ENCODE measurements at regions not wholly inside any gene's neighbourhood (a gene's known extent, or its start where the extent isn't known, plus 50 kb on each side); places are given as distances from the start of the nearest gene placed in this dataset.
A peak's percentile ranks its signal among the peaks of the same experiment; 100 is the strongest.

DNA sequence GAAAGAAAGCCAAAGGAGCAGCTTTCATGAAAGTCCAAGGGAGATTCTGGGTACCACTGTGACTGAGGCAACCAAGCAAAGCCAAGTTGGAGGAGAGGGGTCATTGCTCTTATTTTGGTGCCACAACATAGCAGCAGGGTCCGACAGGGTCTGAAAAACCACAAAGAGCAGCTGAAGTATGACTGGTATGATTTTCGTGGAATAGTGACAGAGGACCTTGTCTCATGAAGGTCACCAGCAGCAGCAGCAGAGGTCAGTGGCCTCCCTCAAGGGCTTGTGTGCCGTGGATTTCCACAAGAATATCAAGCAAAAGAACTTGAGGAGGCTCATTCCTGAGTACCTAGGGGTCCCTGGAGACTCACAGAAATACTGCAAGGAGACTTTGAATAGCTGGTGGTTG lies 160.9 kb upstream of the SYT6 start:
- no peak for DNase-seq (ENCODE audit: low read depth)

DNA sequence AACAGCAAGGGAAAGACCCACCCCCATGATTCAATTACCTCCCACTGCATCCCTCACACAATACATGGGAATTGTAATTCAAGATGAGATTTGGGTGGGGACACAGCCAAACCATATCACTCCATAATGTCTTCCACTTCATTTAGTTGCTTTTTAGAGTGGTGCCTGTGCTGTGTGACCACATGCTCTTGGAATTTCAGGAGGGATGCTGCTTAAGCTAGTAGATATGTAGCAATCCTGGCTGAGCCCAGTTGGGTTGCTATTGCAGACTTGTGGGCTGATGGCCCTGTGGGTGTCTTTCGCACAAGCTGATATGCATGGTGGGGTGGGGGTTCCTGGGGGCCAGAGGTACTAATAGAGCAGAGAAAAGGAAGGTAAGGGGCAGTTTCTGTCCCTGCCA lies 160.4 kb upstream of the SYT6 start:
- no peak for DNase-seq (ENCODE audit: low read depth)

DNA sequence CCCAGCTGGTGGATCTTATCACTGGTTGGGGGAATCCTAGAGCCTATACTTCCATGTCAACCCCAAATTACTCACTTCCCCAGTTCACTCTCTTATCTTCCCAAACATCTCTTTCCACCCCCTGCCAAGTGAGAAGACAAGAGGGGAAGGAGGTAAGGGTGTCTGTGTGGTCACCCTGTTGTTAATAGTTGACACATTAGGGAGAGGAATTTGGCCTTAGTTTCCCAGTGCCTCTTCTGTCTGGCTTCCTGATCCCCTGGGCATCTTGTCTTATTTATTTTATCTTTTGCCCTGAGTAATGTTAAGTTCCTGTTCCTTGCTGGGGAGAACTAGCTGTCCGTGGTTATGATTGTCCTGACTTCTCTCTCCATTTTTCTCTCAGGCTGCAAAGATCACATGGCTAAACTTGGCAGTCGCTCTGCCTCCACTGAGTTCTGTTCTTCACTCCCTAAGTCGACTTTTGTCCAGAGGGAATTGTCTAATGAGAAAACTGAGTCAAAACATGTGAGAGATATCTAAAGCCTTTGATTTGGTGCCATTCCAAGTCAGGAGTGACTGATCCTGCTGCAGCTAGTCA lies 157.1 kb upstream of the SYT6 start:
- DNase-seq (ENCODE audit: low read depth) = peak; percentile 74

DNA sequence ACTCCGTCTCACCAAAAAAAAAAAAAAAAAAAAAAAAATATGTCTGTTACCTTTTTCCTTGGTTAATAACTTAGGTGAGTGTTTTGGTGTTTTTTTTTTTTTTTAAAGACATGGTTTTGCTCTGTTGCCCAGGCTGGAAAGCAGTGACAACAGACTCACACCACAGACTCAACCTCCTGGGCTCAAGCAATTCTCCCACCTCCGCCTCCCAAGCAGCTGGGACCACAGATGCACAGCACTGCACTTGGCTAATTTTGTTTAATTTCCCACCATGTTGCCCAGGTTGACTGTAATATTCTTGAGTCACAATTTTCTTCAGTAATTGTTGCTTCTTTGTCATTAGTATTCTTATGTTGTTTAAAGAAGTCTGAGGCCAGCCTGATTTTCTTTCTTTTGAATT lies 149.2 kb upstream of the SYT6 start:
- no peak for DNase-seq (ENCODE audit: low read depth)

DNA sequence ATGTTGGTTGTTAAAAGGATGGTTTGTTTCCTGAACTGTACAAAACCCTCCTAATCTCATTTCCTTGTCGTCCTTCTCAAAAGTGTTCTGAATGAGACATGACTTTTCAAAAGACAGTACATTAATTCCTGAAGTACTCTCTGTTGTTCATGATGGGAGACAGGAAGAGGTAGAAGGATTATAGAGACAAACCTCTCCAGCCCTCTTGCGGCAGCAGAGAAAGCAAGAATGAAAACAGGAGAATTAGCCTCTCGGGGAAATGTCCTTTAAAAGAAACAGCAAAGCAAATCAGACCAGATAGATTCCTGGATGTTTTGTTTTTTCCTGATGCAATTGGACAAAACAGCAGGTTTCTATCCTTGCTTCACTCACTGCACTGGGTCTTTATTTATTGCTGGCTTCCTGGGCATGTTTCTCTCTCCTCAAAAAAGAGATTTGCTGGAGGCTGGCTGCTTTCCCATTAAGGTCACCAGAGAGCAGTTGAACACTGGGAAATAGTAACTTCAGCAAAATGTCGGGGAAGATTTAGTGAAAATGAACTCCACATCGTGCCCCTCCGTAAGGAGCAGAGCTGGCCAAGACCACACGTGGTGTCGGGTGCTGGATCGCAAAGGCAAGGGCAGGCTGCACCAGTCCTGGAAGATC lies 145.8 kb upstream of the SYT6 start:
- no peak for DNase-seq (ENCODE audit: low read depth)

DNA sequence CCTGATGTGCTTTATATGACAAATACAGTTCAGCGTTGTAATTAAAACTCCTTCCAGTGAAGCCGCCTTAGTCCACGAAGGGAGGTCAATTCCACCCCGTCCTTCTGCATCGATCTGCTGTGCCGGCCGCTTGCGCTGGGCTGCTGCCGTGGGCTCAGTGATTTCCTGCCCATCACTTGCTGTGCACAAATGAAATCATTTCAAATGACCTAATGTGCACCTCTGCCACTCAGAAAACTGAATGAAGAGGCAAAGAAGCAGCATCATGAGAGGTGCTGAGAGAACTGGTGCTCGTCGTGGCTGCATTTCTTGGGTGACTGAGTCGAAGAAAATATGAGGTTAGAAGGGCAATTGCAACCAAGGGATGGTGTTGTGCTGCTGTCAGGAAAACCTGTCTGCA lies 144.3 kb upstream of the SYT6 start:
- DNase-seq (ENCODE audit: low read depth) = no peak

DNA sequence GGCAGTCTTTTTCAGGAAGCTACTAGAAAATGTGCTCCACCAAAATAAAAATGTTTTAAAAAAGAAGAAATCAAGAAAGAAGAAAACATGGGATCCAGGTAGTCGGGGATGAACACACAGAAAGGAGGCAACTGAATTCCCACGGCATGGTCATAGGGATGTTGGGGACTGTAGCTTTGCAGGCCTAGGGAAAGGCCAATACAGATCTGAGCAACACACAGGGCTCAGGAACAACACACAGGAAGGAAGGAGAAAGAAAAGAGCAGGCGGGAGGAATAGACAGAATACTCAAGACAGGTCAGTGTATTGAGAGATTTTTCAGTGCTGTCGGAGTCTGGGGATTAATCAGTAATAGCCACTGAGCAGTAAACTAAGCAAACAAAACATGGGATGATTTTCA lies 142.7 kb upstream of the SYT6 start:
- no peak for DNase-seq (ENCODE audit: low read depth)

DNA sequence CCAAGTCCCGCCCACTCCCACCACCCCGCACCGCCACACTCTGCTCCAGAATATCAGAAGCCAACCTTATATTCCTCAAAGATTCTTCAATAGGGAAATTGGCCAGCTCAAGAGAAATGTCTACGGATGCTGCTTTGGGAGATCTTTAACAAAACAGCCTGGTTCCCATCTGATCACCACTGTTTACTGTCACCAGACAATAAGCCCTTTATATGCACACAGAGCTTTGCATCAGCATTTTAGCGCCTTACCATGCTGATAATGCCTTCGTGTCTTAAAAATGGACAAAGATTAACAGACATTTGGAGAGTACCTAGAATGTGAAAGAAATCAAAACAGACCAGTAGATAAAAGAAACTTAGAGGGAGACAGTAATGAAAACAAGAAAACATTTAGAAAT lies 141.7 kb upstream of the SYT6 start:
- no peak for DNase-seq (ENCODE audit: low read depth)

DNA sequence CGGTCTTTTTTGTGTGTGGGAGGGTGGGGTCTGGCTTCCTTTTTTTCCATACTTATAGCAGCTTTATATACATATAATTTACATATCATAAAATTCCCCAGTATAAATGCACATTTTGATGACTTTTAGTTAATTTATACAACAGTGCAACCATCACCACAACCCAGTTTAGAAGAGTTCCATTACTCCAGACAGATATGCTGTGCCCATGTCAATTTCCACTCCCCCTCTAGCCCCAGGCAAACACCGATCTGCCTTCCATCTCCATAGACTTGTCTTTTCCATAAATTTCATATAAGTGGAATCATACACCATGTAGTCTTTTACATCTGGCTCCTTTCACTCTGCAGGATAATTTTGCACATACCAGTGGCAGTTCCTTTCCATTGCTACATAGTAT lies 139.2 kb upstream of the SYT6 start:
- DNase-seq (ENCODE audit: low read depth) = no peak

DNA sequence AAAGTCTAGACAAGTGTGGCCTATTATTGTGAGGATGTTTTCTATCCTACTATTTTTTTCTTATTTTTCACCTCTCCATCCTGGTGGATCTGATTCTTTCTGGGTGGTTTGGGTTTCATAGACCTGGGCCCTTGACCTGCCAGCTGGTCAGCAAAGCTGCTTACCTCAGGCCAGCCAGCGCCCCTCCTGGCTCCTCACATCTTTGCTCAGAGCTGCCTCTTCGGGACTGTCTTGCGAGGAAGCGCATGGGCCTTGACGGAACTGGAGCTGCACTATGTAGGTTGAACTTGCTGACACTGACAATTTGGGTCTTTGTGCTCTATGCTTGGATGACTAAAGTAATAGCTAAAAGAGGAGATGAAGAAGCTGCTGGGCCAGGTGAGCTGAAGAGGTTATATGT lies 138.5 kb upstream of the SYT6 start:
- DNase-seq (ENCODE audit: low read depth) = no peak

DNA sequence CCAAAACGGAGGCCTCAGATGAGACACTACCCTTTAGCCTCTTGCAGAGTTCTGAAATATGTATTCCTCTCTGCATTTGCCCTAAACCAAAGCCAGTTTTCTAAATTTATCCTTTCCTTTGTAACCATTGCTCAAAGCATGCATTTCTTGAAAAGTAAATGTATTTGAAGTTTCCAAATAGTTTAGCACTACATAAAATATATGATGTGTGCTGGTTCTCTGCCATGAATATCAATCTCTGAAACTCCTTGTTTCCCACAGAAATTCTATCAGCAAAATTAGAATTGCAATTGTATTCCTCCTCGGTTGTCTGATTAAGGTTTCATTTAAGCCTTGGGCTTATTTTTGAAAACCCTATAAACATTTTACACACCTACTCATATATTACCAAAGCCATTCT lies 137.1 kb upstream of the SYT6 start:
- no peak for DNase-seq (ENCODE audit: low read depth)

DNA sequence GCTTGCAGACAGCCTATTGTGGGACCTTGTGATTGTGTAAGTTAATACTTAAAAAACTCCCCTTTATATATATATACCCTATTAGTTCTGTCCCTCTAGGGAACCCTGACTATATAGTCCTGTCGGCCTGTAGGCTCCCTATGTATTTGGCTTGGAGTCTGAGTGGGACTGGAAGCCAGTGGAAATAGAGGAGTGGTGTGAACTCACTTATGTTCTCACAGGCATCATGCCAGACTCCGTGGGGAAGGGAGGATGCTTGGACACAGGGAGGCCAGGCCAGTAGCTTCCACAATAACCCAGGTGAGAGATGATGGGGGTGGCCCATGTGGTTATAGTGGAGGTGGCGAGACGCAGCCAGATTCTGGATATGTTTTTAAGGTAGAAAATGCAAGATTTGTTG lies 136.7 kb upstream of the SYT6 start:
- no peak for DNase-seq (ENCODE audit: low read depth)

DNA sequence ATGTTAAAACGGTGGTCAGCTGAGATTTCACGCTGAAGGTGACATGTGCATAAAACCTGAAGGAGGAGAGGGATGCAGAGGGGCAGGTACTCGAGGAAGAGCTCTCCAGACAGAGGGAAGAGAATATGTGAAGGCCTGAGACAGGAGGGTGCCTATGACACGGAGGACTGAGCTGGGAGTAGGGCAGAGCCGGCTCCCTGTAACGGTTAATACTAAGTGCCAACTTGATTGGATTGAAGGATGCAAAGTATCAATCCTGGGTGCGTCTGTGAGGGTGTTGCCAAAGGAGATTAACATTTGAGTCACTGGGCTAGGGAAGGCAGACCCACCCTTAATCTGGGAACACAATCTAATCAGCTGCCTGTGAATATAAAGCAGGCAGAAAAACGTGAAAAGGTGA lies 136.2 kb upstream of the SYT6 start:
- no peak for DNase-seq (ENCODE audit: low read depth)

DNA sequence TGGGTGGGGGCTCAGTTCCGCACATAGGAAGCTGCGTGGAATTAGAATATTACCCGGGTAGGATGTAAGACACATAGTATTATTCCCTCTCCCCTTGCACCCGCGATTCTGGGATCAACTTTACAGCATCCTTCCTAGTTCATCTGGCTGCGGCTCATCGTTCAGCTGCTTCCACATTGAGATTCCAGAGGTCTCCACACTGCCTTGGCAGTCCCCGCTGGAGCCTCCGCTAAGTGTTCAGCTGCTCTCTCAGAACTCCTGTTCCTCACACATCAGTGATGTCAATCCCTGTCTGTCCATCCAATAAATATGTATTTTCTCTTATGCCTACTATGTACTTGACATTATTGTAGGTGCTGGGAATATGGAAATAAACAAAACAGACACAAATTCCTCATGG lies 135.6 kb upstream of the SYT6 start:
- DNase-seq (ENCODE audit: low read depth) = no peak

DNA sequence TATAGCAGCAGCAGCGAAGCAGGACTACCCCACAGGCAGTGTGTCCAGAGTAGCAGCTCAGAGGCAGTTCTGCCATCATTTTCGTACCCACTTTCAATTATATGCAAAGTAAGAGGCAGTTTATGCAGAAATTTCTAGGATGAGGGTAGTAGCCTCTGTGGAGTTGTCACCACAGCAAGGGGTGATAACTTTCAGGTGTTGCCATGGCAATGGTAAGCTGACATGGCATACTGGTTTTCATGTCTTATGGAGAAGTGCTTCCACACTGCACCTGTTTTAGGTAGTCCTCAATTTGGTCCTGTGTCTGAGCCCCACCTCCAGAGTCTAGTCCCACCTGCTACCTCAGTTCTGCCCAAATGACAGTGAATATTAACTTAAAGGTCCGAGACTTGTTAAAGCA lies 133.3 kb upstream of the SYT6 start:
- no peak for DNase-seq (ENCODE audit: low read depth)

DNA sequence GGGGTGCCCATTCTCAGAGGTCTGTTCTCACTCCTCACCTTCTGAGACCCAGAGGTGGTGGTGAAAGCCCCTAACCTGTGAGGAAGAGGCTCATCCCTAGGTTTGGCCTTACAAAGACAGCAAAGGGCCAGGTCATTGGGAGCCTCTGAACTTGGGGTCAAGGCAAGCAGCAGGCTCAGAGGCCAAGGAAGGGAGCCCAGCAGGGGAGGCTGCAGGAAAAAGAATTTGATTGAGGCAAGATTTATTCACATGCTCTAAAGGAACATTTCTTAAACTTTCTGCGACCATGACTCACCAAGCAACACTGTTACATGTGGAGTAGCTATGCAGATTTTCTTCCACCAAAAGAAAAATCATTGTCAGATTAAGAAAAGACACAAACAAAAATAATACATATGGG lies 132.5 kb upstream of the SYT6 start:
- no peak for DNase-seq (ENCODE audit: low read depth)

DNA sequence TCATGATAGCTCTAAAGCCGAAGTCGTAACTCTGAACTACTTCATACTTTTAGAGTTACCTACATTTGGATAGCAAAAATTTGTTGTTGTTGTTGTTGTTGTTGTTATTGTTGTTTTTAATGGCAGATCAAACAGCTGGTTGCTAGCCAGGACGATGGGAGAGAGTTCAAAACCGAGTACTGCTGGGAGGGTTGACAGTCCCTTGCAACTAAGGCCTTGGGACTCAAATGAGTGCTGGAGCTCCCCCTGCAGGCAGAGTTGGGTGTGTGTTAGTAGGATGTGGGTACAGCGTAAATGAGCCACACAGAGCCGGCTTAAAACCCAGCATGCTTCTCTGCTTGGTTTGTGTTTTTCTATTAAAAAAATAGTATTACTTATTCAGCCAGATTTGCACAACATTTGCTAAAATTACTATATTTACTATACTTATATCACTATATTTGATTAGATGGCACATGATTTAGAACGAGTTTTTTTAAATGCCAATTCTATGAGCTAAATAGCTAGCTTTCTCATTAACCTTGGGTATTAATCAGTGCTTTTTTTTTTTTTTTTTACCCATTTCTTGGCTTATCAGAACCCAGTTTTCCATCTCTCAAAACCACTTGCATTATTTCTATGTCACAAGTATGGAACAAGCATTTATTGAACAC lies 129.2 kb upstream of the SYT6 start:
- DNase-seq (ENCODE audit: low read depth) = peak; percentile 91

DNA sequence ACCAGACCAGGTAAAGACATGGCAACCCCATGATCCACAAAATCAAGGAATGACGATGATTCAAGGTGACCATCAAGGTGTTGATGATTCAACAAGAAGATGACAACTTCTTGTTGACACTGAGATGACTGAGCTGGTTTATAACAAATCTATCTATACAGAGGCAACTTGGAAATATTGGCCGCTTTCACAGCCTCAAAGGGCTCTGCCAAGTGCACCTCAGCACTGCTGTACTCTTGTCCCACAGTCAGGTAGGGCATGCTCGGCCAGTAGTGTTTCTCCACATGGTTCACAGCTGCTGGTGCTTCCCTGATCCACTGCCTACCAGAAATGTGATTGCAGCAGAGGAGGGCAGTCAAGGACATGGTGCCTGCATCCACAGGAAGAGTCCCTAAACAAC lies 125.2 kb upstream of the SYT6 start:
- DNase-seq (ENCODE audit: low read depth) = no peak

DNA sequence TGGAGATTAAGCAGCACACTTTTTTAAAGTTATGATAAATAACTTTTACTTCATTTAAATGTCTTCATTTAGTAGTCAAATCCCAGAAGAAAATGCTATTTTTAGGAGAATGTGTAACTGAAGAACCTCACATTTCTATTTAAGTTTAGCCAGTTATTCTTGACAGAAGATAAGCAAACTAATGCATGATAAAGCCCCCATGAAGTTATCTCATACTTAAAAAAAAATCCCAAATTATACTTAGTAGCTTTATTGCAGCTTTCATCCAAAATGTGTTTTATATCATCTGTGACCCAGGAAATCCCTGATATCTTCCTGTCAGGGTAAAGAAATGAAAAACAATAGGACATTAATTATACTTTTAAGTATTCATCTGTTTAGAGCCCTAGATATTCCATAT lies 124.8 kb upstream of the SYT6 start:
- DNase-seq (ENCODE audit: low read depth) = no peak

DNA sequence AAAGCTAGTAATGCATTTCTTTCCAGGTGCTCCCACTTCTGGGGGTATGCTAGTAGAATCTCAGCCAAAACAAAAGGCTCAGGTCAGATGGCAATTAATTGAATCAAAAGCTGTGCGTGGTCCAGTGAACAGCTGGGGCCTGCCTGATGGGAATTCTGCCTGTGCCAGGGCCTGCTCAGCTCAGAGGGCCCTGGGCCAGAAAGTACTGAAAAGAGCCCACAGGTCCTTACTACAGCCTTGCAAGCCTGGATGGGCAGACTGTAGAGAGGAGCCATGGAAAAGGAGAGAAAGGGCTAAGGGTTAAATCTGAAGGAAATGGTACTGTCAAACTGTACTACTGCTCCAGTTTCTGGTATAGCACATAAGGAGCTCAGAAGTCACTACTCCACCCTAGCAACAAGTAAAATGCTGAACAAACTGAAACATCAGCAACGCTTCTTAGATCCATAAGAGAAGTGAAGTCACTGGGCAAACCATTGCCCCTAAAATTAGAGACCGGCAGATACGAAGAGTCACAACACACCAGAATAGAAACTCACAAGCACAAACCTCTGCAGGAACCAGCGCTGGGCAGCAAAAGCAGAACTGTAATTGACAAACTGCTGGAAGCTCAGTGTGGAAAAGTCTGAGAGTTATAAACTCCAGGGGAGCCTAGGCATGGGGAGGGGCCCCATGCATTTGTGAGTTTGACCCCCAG lies 121.1 kb upstream of the SYT6 start:
- DNase-seq (ENCODE audit: low read depth) = no peak

DNA sequence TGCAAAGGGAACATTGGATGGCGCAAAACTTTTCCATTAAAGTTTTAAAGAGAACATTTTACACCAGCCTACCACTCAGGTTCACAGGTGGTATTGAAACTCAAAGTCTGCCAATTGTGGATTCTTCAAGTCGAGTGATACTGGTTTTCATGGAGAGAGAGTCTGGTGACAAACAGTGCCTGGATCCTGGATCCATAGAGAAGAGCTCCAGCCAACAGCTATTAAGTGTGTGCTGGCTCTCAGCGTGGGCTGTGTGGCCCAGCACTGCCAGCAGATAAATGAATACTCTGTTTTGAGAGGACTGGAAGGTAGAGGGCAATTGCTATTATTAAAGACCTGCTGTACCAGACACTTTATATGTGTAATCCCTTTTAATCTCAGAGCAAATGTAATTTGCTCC lies 118.9 kb upstream of the SYT6 start:
- DNase-seq (ENCODE audit: low read depth) = no peak

DNA sequence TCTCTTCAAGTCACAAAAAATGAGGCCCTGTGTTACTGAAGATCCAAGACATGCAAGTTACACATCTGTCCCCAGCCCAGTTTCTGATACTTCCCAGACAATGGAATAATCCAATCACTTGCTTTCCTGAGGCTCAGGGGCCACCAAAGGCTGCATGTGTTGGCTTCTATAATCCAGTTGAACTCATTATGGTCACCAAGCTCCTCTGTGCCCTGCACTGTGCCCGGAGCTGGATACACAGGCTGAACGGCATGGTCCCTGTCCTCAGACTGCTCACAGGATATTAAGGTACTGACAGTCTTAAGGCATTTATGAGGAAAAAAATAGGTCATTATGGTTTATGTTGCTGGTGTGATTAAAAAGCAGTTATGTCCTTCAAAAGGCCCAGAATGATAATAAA lies 117.0 kb upstream of the SYT6 start:
- DNase-seq (ENCODE audit: low read depth) = no peak

DNA sequence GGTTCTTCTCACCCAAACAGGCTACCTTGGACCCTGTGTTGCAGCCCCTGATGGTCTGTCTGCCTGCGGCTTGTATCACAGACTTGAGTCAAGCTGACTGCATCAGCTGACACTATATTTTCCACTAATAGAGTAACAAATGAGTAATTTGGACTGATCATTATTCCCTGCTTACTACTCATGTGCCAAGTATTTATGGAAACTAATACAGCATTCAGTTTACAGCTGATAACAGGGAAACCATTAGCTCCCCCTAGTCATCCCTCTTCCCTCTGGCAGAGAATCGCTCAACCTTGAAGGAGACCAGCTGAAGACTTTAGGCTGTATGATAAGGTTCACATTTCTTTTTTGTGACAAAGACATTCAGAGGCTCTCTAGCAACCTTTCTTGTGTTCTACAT lies 116.6 kb upstream of the SYT6 start:
- no peak for DNase-seq (ENCODE audit: low read depth)
